OCI-LY3 (cell line): ENCODE measurements at regions not wholly inside any gene's neighbourhood (a gene's known extent, or its start where the extent isn't known, plus 50 kb on each side); places are given as distances from the start of the nearest gene placed in this dataset.

Source experiments
- H2AFZ ChIP-seq: fragments of 200-600, 300-600 bp; shearing (Covaris generic); 2 replicates; pipeline ENCODE4 v1.6.0; 2014; ENCODE audit warnings: antibody characterized with exemption, low read depth, low read length
- H3K27ac ChIP-seq: fragments of 200-600, 300-600 bp; sonication (generic); 2 replicates; pipeline ENCODE4 v1.5.1; 2014; ENCODE audit warnings: mild to moderate bottlenecking, low read length, moderate library complexity, mixed read lengths
- H3K27me3 ChIP-seq: fragments of 200-600, 300-600 bp; sonication (generic); 2 replicates; pipeline ENCODE4 v1.6.1; 2014; ENCODE audit warnings: low read depth, low read length, mixed read lengths
- H3K36me3 ChIP-seq: fragments of 200-600, 300-600 bp; sonication (generic); replicated peaks from 2 replicates; pipeline ENCODE3; 2014; ENCODE audit warnings: low read depth, low read length, mixed read lengths
- H3K4me1 ChIP-seq: fragments of 300-600, 200-600 bp; sonication (generic); 2 replicates; pipeline ENCODE4 v1.6.1; 2014; ENCODE audit warnings: low read length, mixed read lengths
- H3K4me2 ChIP-seq: fragments of 200-600, 300-600 bp; sonication (generic); 2 replicates; pipeline ENCODE4 v1.6.1; 2014; ENCODE audit warnings: low read length, mixed read lengths
- H3K4me3 ChIP-seq: fragments of 300-600, 200-600 bp; sonication (generic); 2 replicates; pipeline ENCODE4 v1.5.1; 2014; ENCODE audit warnings: antibody characterized with exemption, mild to moderate bottlenecking, low read length, moderate library complexity
- H3K79me2 ChIP-seq: fragments of 300-600, 200-600 bp; shearing (Covaris generic); 2 replicates; pipeline ENCODE4 v1.6.1; 2014; ENCODE audit warnings: mild to moderate bottlenecking, low read length, mixed read lengths
- H3K9ac ChIP-seq: fragments of 300-600, 200-600 bp; shearing (Covaris generic); 2 replicates; pipeline ENCODE4 v1.6.0; 2014; ENCODE audit warnings: mild to moderate bottlenecking, low read length, moderate library complexity
- H3K9me3 ChIP-seq: fragments of 200-600, 300-600 bp; shearing (Covaris generic); 2 replicates; pipeline ENCODE4 v1.6.1; 2014; ENCODE audit warnings: low read length, mixed read lengths; ENCODE audit not compliant: insufficient read depth
- H4K20me1 ChIP-seq: fragments of 200-600, 300-600 bp; sonication (generic); 2 replicates; pipeline ENCODE4 v1.6.1; 2016; ENCODE audit warnings: low read length, mixed read lengths; ENCODE audit not compliant: insufficient read depth
- CTCF ChIP-seq: fragments of 200-600, 300-600 bp; sonication (generic); IDR thresholded peaks from 2 replicates; pipeline ENCODE4 v1.5.1; 2014; ENCODE audit warnings: antibody characterized with exemption, low read length, low read depth
- EZH2phosphoT487 ChIP-seq: fragments of 200-600 bp; shearing (Covaris generic); IDR thresholded peaks from 2 replicates; pipeline ENCODE4 v1.6.1; 2018; ENCODE audit warnings: antibody characterized with exemption, mixed run types, low read depth

DNA sequence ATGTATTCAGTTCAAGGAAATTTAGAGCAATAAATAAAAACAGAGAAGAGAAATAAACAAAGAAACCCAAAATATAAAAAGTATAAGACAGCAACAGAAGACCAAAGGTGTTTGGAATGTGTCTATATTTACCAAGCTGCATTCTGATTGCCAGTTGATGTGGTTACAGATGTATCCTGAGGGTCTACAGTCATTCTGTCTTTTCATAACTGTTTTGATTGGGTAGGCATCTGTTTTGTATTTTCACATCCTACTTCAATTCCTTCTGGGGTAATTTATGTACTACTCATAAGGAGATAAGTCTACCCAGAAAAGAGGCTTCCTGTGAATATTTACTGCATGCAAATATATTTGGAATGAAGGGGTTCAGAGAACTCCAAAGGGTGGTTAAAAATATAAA lies 596.8 kb upstream of the GCFC2 start:
- H3K27me3 ChIP-seq = no peaks in the 10 kb centered on the region
- TF ChIP-seq EZH2phosphoT487 (no peak), CTCF (no peak)
- H3K9me3 ChIP-seq = peaks cover 13% of the 10 kb centered on the region; the same call in 1 of the 2 replicates
- peaks cover 19% of the 10 kb centered on the region for H3K36me3 ChIP-seq
- no peak overlapping the region for H3K4me3 ChIP-seq
- no peak overlapping the region for H3K9ac ChIP-seq
- H3K27ac ChIP-seq = no peak overlapping the region
- H3K79me2 ChIP-seq = no peaks in the 10 kb centered on the region
- H4K20me1 ChIP-seq = no peaks in the 10 kb centered on the region
- H3K4me1 ChIP-seq = peaks cover 9% of the 10 kb centered on the region
- H2AFZ ChIP-seq = no peak overlapping the region
- H3K4me2 ChIP-seq = no peak overlapping the region

DNA sequence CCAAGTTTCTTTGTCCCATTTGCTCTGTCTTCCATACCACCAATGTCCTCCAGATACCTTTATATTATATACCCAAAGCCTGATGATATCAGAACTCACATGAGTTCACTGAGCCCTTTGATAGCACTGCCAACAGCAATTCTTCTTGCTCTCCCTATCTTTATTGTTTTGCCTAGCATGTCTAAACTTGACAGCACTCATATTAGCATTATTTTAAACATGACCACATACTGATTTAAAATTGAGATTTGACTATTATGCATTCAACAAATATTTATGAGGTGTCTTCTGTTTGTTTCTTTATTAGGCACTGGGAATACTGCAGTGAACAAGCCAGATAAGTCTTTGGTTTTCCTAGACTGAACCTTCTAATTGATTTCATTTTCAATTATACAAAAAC lies 587.3 kb upstream of the GCFC2 start:
- H3K9me3 ChIP-seq = no peaks in the 10 kb centered on the region
- H3K4me2 ChIP-seq = no peak overlapping the region

DNA sequence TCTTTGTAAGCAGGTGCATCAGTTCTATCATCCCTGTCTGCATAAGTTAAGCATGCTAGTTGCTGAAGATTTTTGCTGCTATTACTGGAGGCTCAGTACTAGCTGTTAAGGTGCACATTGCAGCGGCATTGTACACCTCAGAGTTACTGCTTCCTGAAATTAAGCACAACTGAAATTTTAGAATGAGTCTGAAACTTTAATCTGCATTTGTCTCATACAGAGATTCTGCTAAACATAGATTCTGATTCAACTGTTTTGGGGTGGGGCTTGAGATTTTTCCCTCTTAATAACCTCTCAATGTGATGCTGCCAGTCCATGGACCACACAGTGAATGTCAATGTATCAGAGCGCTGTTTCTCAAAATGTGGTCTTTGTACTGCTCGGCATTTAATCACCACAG lies 585.7 kb upstream of the GCFC2 start:
- Histone ChIP-seq H3K79me2 (no peaks in the 10 kb centered on the region), H3K9ac (no peak overlapping the region), H3K4me2 (peak overlapping the region; percentile 40), H4K20me1 (no peaks in the 10 kb centered on the region), H3K36me3 (no peaks in the 10 kb centered on the region), H3K27me3 (no peaks in the 10 kb centered on the region), H3K4me1 (peaks cover 19% of the 10 kb centered on the region), H3K27ac (peak overlapping the region; percentile 30; the same call in 1 of the 2 replicates), H3K4me3 (no peak overlapping the region), H2AFZ (no peak overlapping the region), H3K9me3 (no peaks in the 10 kb centered on the region)
- TF ChIP-seq EZH2phosphoT487 (no peak), CTCF (no peak)

More for the DNA sequence above, 587.3 kb upstream of the GCFC2 start:
- no peak for TF ChIP-seq CTCF
- TF ChIP-seq EZH2phosphoT487 = no peak
- no peaks in the 10 kb centered on the region for H3K27me3 ChIP-seq
- H3K9ac ChIP-seq = no peak overlapping the region
- no peaks in the 10 kb centered on the region for H4K20me1 ChIP-seq
- H3K27ac ChIP-seq = no peak overlapping the region
- H3K4me1 ChIP-seq = peaks cover 19% of the 10 kb centered on the region
- no peak overlapping the region for H2AFZ ChIP-seq
- no peaks in the 10 kb centered on the region for H3K79me2 ChIP-seq
- no peak overlapping the region for H3K4me3 ChIP-seq
- no peaks in the 10 kb centered on the region for H3K36me3 ChIP-seq

- Histone ChIP-seq H3K27ac (no peak overlapping the region), H3K4me2 (no peak overlapping the region)
These were observed 585.0 kb upstream of the GCFC2 start for GRCh38 chr2:76295762-76296161.

More at GRCh38 chr2:76295762-76296161, 585.0 kb upstream of the GCFC2 start:
- Histone ChIP-seq H3K27me3 (no peaks in the 10 kb centered on the region), H2AFZ (no peak overlapping the region), H3K36me3 (no peaks in the 10 kb centered on the region), H3K9ac (no peak overlapping the region), H3K9me3 (no peaks in the 10 kb centered on the region), H3K4me3 (no peak overlapping the region), H3K4me1 (peaks cover 19% of the 10 kb centered on the region), H3K79me2 (no peaks in the 10 kb centered on the region), H4K20me1 (no peaks in the 10 kb centered on the region)
- TF ChIP-seq EZH2phosphoT487 (no peak), CTCF (no peak)
